Left lobe of liver (tissue), 2 donors: ENCODE measurements at regions not wholly inside any gene's neighbourhood (a gene's known extent, or its start where the extent isn't known, plus 50 kb on each side); places are given as distances from the start of the nearest gene placed in this dataset.
A peak's percentile ranks its signal among the peaks of the same experiment; 100 is the strongest.
"Not testable (repeated sequence)": the region's sequence is repeated elsewhere in the genome, so short reads cannot be mapped to it uniquely, and the experiment has no call there.

Source experiments
- ATAC-seq: fragments of 200-7000 bp; cut with Tn5 transposase; one replicate; pipeline ENCODE4 v1.9.1; 2020; ENCODE audit warnings: mild to moderate bottlenecking, moderate library complexity
- DNase-seq: peaks from one replicate; pipeline ENCODE4 v3.0.0-alpha.2; 2020; ENCODE audit warnings: low spot score
- donor health status: DM: no; HTN: no; CAD: no; lungs with moderate emphysema.
- donor health status: DM: no; HTN: yes; CAD: no.

DNA sequence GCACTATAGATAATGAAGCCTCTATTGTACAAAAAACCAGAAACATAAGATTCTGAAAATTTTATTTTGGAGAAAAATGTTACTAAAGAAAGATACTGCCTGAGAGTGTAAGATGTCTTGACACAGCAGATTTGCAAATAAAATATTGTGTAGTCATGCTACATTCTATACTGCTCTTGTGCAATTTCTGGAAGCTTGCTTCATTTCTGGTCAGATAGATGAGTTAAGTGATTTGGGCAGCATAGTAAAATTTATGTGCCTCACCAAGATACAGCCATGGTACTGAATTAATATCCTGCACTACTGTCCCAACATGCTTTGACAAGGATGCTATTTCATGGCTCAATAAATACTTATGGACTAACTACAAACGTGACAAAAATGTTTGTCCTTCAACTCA lies 55.1 kb upstream of the STARD13 start:
- no peak for ATAC-seq
- DNase-seq, result no peak

DNA sequence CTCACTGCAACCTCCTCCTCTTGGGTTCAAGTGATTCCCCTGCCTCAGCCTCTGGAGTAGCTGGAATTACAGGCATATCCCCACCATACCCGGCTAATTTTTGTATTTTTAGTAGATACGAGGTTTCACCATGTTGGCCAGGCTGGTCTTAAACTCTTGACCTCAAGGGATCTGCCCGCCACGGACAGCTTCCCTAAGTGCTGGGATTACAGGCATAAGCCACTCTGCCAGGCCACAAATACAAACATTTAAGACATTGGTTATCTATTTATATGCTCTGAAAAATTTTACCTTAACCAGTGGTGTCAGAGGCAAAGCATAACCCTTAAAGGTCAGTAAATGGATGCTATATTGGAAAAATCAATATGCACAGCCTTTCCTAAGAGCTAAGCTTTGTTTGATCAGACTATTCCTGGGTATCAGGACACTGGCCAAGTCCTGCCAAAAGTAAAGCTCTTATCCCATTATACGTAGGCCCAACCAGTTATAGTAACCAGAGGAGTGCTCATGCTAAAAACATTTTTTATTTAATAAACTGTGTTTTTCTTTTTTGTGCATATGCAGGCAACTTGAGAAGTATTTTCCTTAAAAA lies 56.4 kb upstream of the STARD13 start:
- peak; percentile 86 for ATAC-seq
- DNase-seq, result no peak

DNA sequence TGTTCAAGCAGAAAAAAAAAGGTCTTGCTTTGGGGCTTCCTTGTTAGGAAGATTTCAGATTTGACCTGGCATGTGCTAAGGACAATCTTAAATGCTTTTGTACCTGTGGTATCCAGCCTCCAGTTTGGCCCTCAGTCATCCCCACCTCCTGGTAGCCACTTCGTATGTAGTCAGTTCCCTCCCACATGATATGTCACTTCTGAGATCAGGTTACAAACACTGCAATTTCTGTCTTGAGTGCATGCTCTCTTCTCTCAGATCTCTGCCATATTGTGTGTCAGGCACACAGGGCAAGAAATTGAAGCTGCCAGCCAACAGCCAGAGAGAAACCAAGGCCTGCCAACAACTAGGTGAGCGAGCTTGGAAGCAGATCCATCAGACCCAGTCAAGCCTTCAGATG lies 60.3 kb upstream of the STARD13 start:
- ATAC-seq, result no peak

DNA sequence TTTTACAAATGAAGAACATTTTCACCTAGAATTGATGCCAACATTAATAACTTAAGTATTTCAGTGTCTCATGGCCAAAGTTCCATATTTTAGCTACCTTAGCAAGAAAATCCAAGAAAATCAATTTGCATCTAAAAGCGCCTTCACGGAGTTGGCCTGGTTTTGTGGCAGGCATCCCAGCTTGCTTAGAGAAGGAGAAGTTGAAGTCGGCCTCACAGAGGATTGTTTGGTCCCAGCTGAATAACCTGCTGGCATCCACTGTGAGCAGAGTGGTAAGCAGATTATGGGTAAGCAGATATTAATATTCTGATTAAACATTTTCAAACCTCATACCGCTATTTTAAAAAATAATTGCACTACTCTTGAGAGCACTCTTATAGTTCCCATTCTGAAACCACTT lies 62.3 kb upstream of the STARD13 start:
- no peak for DNase-seq
- no peak for ATAC-seq

More for the DNA sequence above, 60.3 kb upstream of the STARD13 start:
- no peak for DNase-seq

DNA sequence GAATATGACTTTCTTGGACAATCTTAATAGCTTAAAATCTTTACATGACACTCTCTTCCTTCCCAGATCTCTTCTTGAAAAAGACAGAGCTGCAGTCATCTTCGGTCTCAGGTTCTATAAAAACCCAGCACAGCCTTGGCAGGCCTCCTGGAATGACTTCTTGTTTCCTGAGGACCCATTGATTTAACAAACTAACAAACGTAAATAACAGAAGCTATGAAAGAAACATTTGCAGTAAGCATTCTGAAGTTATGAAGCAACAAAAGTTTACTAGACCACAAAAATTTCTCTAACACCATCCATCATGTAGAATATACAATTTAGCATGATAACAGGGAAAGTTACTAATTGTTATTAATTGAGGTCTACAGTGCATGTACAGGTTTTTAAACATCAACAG lies 62.8 kb upstream of the STARD13 start:
- no peak for DNase-seq
- no peak for ATAC-seq

DNA sequence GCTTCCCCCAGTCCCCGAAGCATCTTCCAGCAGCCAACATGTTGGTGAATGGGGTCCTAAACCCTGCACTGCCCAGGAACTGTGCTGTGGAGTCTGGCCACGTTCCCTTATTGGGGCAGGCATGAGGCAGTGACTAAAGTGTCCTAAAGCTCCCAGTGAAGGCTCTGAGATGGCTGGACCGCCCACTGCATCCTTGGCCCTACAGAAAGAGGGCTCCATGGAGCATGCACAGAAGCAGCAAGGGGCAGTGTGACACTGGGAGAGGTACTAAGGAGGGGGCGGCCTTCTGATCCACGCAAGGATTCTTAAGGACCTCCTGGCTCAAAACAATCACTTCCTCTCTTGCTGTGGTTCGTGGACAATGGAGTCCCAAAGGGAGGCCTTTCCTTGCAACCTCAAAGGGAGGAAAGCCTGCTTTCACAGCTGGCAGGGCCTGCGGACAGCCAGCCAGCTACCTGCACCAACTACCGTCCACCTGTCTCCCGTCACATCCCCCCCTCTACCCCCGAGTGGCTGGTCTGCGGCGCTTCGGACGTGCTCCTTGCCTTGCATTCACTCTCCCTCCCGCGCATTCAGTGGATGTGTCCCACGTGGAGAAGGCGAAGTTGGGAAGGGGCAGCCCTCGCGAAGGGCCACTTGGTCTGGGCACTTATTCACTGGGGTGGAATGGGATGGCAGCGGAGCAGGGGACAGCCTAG lies 63.9 kb upstream of the STARD13 start:
- ATAC-seq, result no peak
- DNase-seq, result no peak

DNA sequence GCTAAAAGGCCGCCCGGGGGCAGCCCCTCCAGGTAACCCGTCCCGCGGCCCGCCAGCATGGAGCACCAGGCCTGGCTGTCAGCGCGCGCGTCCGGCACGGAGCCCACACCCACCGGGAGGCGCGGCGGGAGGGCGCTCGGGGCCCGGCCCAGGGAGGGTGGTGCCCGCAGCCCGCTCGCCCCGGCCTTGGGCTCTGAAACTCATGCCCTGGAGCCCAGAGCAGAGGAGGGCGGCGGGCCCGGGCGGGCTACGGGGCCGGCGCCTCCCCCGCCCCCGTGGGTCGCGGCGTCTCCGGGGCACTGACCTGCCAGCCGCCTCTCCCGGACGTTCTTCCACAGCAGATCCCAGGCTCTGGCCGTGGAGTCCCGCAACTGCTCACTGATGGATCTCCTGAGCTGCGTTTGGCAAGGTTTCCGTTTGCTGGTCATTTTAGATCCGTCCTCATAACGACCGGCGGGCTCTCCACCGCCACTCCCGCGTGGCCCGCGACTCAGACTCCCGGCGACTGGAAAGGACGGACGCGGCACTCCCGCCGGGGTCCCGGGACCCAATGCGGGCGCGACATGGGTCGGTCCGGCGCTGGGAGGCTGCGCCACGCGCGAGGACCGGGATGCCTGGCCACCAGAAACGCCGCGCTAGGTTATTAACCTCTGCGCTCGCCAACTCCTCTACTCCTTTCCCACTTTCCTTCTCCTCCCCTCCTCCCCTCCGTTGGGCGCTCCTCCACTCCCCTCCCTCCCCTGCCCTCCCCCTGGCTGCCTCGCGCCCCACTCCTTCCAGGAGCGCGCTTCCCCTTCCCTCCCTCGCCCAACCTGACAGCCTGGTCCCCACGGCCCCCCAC lies 64.7 kb upstream of the STARD13 start:
- ATAC-seq, result peak; percentile 58
- DNase-seq, result no peak

DNA sequence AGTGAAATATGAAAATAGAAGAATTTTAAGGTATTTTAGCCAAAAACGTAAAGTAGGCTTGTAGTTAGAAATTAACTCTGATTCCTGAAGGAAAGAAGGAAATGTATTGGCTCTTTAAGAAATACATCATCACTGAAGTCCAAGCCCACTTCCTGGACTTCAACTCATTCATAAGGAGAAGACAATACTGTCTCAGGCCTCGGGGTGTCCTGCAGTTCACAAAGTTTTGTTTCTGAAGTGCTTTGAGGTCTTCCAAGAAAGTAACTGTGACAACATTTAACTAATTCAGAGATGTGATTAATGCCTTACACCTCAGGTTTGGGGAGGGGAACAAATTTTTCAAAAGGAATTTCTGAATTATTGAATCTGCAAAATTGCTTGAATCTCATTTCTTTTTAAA lies 65.8 kb upstream of the STARD13 start:
- DNase-seq (no peak), ATAC-seq (no peak)

DNA sequence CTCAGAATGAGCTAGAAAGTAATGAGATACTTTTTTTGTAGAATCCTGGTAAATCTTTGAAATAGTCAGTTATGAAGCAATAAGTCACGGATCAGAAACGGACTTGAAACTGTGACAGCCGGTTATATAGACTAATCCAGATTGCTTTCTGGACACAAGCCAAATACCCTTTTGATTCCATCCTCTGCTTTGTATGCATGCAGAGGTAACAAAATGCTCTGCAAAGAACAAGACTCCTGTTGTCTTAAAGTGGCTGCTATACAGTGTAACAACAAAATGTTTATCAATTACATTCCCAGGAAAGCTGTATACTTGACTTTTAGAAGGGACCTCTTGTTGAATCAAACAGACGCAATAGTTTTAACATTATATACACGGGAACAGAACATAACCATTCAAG lies 66.5 kb upstream of the STARD13 start:
- no peak for ATAC-seq
- no peak for DNase-seq

DNA sequence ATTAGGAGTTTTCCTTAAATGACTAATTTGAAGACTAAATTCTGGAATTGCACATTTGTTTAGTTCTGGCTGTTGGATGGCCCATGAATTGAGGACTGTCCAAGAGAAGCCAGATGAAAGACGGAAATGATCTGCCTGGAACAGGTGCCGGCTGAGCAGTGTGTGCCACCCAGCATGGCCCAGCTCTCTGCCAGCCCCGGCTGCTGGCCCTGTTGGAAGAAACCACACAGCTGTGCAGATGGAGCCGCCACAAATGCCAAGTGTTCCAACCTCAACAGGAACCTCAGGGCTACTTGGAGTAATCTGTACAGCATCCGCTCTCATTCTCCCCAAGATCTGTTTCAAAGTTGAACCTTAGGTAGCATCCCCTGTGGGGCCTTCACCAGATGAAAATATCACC lies 67.0 kb upstream of the STARD13 start:
- ATAC-seq, result no peak
- no peak for DNase-seq

DNA sequence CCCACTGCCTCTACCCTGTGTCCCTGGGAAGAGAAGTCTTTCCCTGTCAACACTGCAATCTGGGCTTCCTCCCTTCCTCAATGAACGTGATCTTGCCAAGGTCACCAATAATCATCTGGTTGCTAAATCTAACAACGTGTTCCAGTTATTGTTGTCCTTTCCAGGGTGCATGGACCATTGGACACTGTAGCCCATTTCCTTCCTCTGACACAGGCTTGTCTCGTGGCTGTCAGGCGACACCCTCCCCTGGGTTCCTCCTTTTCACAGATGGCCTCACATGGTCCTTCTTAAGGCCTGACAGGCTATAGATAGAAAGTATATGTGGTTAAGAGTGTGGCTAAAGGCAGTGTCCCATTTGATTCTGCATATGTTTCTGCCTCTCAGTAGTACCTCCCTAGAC lies 67.7 kb upstream of the STARD13 start:
- DNase-seq (peak; percentile 50), ATAC-seq (peak; percentile 49)

DNA sequence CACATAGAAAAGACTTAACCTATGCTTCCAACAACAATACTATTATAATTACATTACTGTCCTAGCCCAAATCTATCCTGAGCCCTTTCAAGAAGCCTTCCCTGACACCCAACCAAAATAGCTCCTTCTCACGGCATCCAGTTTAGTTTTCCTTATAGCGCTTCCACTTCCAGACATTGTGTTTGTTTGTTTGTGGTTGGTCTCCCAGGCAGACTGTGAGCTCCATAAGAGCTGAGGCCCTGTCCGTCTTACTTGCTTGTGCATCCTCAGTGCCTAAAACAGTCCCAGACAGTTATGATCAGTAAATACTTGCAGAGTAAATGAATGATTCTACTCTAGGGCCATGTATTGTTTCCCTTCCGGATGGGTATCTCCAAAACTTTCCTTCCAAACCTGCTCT lies 68.1 kb upstream of the STARD13 start:
- ATAC-seq, result no peak
- DNase-seq, result no peak

DNA sequence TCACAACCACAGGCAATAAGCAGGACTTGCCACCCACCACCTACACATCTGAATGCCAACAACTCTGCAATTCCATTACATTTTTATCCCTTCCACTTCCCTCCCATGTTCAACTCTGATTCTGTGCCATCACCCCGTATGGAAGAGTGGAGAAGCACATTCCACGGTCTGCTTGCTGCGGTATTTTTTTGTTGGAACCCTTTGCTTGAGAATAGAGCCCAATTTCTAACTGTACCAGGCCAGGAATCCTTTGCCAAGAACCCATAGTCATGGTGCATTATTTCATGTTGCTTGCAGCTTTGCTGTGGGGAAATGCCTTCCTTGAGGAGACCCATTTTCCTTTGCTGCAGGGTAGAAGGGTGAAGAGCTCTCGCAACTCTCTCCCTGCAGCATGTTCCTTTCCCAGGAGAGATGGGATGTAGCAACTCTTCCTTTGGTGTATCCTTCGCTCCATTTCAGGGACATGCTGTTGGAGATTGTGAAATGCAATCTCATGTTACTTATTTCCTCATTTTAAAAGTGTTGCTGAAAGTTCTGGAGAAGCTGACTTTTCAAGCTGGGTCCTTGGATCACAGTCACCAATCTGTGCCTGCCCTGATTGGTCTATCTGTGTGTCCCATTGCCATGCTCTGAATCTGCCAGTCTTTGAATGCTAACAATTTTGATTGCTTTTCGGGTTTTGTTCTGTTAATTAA lies 69.8 kb upstream of the STARD13 start:
- ATAC-seq (no peak), DNase-seq (no peak)

DNA sequence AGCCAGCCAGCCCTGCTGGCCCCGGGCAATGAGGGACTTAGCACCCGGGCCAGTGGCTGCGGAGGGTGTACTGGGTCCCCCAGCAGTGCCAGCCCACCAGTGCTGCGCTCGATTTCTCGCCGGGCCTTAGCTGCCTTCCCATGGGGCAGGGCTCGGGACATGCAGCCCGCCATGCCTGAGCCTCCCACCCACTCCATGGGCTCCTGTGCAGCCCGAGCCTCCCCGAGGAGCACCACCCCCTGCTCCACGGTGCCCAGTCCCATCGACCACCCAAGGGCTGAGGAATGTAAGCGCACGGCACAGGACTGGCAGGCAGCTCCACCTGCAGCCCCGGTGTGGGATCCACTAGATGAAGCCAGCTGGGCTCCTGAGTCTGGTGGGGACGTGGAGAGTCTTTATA lies 72.5 kb upstream of the STARD13 start:
- not testable (repeated sequence) for ATAC-seq, DNase-seq

DNA sequence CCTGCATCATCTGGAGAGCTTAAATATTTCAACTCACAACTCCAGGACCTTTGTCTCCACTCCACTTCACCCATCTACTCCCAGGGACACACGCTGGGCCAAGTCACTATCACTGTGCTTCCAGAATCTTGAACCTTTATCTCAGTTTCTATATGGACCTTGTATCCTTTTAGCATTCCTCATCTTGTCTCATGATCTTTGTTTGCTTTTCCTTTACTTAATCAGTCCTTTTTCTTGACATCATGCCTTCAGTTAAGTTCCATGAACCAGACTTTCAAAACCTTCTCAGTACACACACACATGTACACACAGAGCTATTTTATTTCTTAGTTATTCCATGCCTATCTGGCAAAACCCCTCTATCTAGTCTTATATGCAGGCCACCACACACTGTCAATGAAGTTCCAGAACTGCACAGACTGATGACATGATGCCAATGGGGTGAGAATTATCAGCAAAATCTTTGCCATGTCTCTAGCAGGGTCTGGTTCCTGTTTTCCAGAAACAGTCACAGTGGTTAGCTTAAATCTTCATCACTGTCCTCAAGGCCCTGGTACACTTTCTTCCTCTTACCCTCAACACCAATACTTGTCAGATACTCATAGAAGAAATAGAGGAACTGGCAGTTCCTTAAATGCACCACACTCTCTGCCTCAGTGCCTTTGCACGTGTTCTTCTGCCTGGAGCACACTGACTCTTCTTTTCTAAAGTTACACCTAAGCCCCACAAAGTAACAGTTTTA lies 77.6 kb upstream of the STARD13 start:
- ATAC-seq (peak; percentile 34), DNase-seq (no peak)

DNA sequence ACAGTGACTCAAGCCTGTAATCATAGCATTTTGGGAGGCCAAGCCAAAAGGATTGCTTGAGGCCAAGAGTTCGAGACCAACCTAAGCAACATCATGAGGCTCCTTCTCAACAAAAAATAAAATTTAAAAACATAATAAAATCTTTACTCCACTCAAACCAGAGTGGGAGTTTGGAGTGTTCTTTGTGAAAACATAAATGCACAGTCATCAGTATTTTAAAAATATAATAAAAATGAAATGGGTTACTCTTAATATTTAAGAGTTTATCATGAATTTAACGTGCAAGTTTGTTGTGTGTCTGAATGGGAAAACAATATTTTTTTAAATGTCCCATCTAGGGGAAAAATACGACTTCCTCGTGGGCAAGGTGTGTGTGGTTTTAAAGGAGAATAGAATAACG lies 78.6 kb upstream of the STARD13 start:
- ATAC-seq (no peak), DNase-seq (no peak)

DNA sequence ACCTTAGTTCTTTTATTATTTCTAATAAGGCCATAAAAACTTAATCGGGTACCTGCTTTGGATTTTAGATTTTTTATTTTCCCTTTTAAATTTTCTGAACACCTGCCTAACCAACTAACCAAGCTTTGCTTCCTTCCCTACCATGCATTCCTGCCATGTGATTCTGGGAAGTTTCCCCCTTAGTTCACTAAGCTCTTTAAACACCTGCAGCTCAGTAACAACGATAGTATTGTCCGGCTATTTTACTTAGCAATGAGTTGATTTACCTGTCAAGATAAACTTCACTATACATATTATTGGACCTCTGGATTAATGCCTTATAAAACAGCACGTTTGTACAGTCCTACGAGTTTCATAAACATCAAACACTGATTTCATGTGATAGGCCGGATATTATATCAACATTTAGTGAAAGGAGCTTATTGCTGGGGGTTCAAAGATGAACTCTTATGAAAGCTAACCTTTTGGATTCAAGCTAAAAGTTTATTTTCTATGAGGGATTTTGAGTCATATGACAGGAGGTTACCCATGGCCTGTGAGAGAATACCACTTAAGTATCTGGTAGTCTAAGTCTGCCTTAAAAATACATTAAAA lies 81.0 kb upstream of the STARD13 start:
- ATAC-seq (peak; percentile 26), DNase-seq (no peak)

DNA sequence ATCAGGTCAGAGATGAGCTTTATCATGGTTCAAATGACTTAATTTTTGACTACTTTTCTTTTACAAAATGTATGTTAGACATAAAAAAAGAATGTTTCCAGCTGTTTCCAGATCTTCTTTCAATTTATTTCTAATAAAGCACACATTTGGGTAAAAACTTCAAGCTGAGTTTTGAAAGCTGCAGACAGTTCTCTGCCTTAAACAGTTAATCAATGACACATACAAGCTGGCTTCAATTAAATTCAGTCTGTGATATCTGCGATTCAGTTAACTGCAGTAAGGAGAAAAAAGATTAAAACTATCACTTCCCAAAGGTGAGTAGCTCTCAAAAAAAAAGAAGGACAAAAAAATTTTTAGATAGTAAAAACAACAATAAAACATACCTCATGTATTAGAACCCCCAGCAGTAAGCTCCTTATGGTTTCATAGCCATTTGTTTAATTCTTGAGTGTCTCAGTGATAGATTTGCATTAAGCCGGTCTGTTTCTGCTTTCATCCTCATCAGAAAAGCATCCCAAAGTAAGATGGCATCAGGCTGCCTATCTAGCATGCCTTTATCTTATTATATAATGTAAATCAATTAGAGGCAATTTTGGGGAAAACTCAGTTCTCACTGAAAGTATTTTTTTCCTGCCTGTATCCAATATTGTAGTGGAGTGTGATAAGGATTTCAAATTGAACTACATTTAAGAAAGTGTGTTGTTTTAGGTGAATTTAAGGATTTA lies 81.8 kb upstream of the STARD13 start:
- DNase-seq, result no peak

DNA sequence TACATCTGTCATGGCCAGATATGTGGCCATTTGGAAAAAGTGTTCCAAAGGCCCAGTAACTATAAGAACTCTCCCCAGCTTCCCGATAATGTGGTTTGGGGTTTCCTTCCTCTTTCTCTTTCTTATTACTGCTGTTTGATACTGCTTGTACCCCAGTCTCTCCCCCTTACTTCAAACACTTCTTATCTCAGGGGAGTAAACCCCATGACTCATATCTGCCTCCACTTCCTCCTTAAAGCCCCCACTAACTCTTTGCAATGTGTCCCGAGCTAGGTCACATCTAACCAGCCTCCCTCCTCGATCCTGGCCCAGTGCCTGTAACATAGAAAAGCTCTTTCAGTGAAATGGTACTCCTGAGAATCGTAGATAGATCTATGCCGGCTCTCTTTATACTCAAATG lies 82.4 kb upstream of the STARD13 start:
- DNase-seq, result no peak
- ATAC-seq, result no peak

More for the DNA sequence above, 81.8 kb upstream of the STARD13 start:
- no peak for ATAC-seq

DNA sequence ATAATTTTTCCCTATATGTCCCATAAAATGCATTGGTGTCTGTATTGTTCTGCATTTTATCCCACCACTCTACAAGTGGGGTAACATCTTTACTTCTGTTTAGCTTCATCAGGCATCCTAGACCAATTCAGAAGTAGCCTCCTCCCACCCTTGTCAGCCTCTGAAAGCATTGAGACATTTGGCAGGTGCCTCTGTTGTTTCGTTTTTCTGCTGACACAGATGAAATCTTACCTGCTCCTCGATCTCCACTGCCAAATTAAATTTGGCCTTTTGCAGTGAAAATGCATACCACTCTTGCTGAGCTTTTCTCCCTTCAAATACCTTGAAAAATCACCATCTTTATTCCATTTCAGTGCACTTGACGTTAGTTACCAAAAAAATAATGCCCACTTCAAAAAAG lies 83.5 kb upstream of the STARD13 start:
- DNase-seq, result no peak
- peak; percentile 57 for ATAC-seq
